ENCODE measurements at regions not wholly inside any gene's neighbourhood (a gene's known extent, or its start where the extent isn't known, plus 50 kb on each side); places are given as distances from the start of the nearest gene placed in this dataset.

GRCh38 chr12:22971247-22971646, 346.3 kb downstream of the ETNK1 start:
- no peaks in the 10 kb centered on the region for H3K9me3 ChIP-seq
- no peak for DNase-seq
- H3K36me3 ChIP-seq: no peaks in the 10 kb centered on the region
- H3K27me3 ChIP-seq: no peaks in the 10 kb centered on the region
- H3K4me1 ChIP-seq: no peaks in the 10 kb centered on the region
- no peak overlapping the region for H3K4me3 ChIP-seq (ENCODE audit: low read depth, low read length)
- TF ChIP-seq CTCF (IDR thresholded peaks at IDR 0.05; ENCODE audit: low read depth, low read length): no peak

GRCh38 chr12:22971701-22972191, 346.8 kb downstream of the ETNK1 start:
- no peak for DNase-seq
- no peaks in the 10 kb centered on the region for H3K4me1 ChIP-seq
- TF ChIP-seq CTCF (IDR thresholded peaks at IDR 0.05; ENCODE audit: low read depth, low read length): no peak

GRCh38 chr12:22974865-22975264, 349.9 kb downstream of the ETNK1 start:
- no peak for TF ChIP-seq CTCF (IDR thresholded peaks at IDR 0.05; ENCODE audit: low read depth, low read length)
- H3K9me3 ChIP-seq: no peaks in the 10 kb centered on the region
- DNase-seq: no peak
- H3K4me3 ChIP-seq (ENCODE audit: low read depth, low read length): no peak overlapping the region
- no peaks in the 10 kb centered on the region for H3K36me3 ChIP-seq
- no peaks in the 10 kb centered on the region for H3K4me1 ChIP-seq
- no peaks in the 10 kb centered on the region for H3K27me3 ChIP-seq

More at GRCh38 chr12:22971701-22972191, 346.8 kb downstream of the ETNK1 start:
- Histone ChIP-seq H3K9me3 (no peaks in the 10 kb centered on the region), H3K4me3 (ENCODE audit: low read depth, low read length) (no peak overlapping the region), H3K36me3 (no peaks in the 10 kb centered on the region), H3K27me3 (no peaks in the 10 kb centered on the region)

GRCh38 chr12:22978962-22979361, 354.0 kb downstream of the ETNK1 start:
- no peaks in the 10 kb centered on the region for H3K4me1 ChIP-seq
- H3K36me3 ChIP-seq: no peaks in the 10 kb centered on the region
- no peak for TF ChIP-seq CTCF (IDR thresholded peaks at IDR 0.05; ENCODE audit: low read depth, low read length)
- H3K27me3 ChIP-seq: no peaks in the 10 kb centered on the region
- no peaks in the 10 kb centered on the region for H3K9me3 ChIP-seq
- DNase-seq: no peak
- no peak overlapping the region for H3K4me3 ChIP-seq (ENCODE audit: low read depth, low read length)

- DNase-seq: no peak
- H3K36me3 ChIP-seq: no peaks in the 10 kb centered on the region
- no peaks in the 10 kb centered on the region for H3K4me1 ChIP-seq
- no peaks in the 10 kb centered on the region for H3K9me3 ChIP-seq
- no peak overlapping the region for H3K4me3 ChIP-seq (ENCODE audit: low read depth, low read length)
- no peak for TF ChIP-seq CTCF (IDR thresholded peaks at IDR 0.05; ENCODE audit: low read depth, low read length)
- no peaks in the 10 kb centered on the region for H3K27me3 ChIP-seq
Measured at GRCh38 chr12:22979854-22980469, 355.0 kb downstream of the ETNK1 start.

GRCh38 chr12:22981711-22982110, 356.7 kb downstream of the ETNK1 start:
- no peak; the same call in 1 of the 2 replicates for TF ChIP-seq CTCF (IDR thresholded peaks at IDR 0.05; ENCODE audit: low read depth, low read length)
- no peak for DNase-seq
- no peaks in the 10 kb centered on the region for H3K27me3 ChIP-seq
- no peaks in the 10 kb centered on the region for H3K4me1 ChIP-seq
- H3K4me3 ChIP-seq (ENCODE audit: low read depth, low read length): no peak overlapping the region
- no peaks in the 10 kb centered on the region for H3K9me3 ChIP-seq
- no peaks in the 10 kb centered on the region for H3K36me3 ChIP-seq
